GM12878 (cell line): ENCODE measurements at regions not wholly inside any gene's neighbourhood (a gene's known extent, or its start where the extent isn't known, plus 50 kb on each side); places are given as distances from the start of the nearest gene placed in this dataset.
"Not testable (repeated sequence)": the region's sequence is repeated elsewhere in the genome, so short reads cannot be mapped to it uniquely, and the experiment has no call there.

Experiments used
- CBX5 ChIP-seq: sonication (generic); IDR thresholded peaks from 2 replicates; pipeline ENCODE4 v1.6.1; 2016; ENCODE audit warnings: low read depth, moderate library complexity, mild to moderate bottlenecking, inconsistent platforms
- CTCF ChIP-seq, 3 experiments: IDR thresholded peaks in 2 of 3; conservative IDR thresholded peaks in 1 of 3; 2 replicates each; pipeline ENCODE4 v1.5.1; 2011; ENCODE audit warnings: low read depth in 3 of 3, low read length in 3 of 3, mild to moderate bottlenecking in 3 of 3, control low read depth in 2 of 3, moderate library complexity in 2 of 3, inconsistent platforms in 1 of 3, mixed read lengths in 1 of 3; ENCODE audit not compliant: control insufficient read depth in 2 of 3, insufficient read depth in 1 of 3; ENCODE audit errors: extremely low read depth in 1 of 3
- FOXK2 ChIP-seq: fragments of 450-650 bp; IDR thresholded peaks from 2 replicates; pipeline ENCODE4 v1.6.1; 2017; ENCODE audit warnings: mild to moderate bottlenecking, moderate library complexity
- JUNB ChIP-seq: IDR thresholded peaks from 2 replicates; pipeline ENCODE4 v1.6.1; 2016; ENCODE audit warnings: antibody characterized with exemption, mild to moderate bottlenecking
- NRF1 ChIP-seq: conservative IDR thresholded peaks from 2 replicates; pipeline ENCODE4 v1.6.1; 2011; ENCODE audit warnings: mild to moderate bottlenecking, low read depth, low read length, improper control_type of control experiment
- POLR2A ChIP-seq: IDR thresholded peaks from 2 replicates; pipeline ENCODE4 v1.6.1; 2011; ENCODE audit warnings: low read depth, mild to moderate bottlenecking, low read length
- POLR2AphosphoS5 ChIP-seq: IDR thresholded peaks from 2 replicates; pipeline ENCODE4 v1.6.1; 2011; ENCODE audit warnings: mild to moderate bottlenecking, low read length, inconsistent platforms
- TAF1 ChIP-seq: IDR thresholded peaks from 2 replicates; pipeline ENCODE4 v1.6.1; 2011; ENCODE audit warnings: mild to moderate bottlenecking, low read depth, low read length, borderline replicate concordance
- ZZZ3 ChIP-seq: IDR thresholded peaks from 2 replicates; pipeline ENCODE4 v1.6.1; 2011; ENCODE audit warnings: low read depth; ENCODE audit not compliant: control insufficient read depth, insufficient read length
- TF ChIP-seq, protein P1 (sequence below): IDR thresholded peaks from 2 replicates; pipeline ENCODE4 v1.6.1; 2012; ENCODE audit warnings: mild to moderate bottlenecking, low read depth, low read length

GRCh38 chrX:125154288-125155257, 165.1 kb upstream of the TEX13C start:
- TF ChIP-seq POLR2A; CTCF (IDR thresholded peaks at IDR 0.05 in 2 of 3, conservative IDR thresholded peaks at IDR 0.05 in 1 of 3; ENCODE audit: control insufficient read depth in 2 of 3, extremely low read depth in 1 of 3, insufficient read depth in 1 of 3, low read depth in 3 of 3, low read length in 3 of 3); NRF1; TAF1; ZZZ3; FOXK2; POLR2AphosphoS5; JUNB; CBX5: not testable (repeated sequence)
- TF ChIP-seq, protein P1, sequence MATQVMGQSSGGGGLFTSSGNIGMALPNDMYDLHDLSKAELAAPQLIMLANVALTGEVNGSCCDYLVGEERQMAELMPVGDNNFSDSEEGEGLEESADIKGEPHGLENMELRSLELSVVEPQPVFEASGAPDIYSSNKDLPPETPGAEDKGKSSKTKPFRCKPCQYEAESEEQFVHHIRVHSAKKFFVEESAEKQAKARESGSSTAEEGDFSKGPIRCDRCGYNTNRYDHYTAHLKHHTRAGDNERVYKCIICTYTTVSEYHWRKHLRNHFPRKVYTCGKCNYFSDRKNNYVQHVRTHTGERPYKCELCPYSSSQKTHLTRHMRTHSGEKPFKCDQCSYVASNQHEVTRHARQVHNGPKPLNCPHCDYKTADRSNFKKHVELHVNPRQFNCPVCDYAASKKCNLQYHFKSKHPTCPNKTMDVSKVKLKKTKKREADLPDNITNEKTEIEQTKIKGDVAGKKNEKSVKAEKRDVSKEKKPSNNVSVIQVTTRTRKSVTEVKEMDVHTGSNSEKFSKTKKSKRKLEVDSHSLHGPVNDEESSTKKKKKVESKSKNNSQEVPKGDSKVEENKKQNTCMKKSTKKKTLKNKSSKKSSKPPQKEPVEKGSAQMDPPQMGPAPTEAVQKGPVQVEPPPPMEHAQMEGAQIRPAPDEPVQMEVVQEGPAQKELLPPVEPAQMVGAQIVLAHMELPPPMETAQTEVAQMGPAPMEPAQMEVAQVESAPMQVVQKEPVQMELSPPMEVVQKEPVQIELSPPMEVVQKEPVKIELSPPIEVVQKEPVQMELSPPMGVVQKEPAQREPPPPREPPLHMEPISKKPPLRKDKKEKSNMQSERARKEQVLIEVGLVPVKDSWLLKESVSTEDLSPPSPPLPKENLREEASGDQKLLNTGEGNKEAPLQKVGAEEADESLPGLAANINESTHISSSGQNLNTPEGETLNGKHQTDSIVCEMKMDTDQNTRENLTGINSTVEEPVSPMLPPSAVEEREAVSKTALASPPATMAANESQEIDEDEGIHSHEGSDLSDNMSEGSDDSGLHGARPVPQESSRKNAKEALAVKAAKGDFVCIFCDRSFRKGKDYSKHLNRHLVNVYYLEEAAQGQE: not testable (repeated sequence)
